HUES64 (cell line): ENCODE measurements at regions not wholly inside any gene's neighbourhood (a gene's known extent, or its start where the extent isn't known, plus 50 kb on each side); places are given as distances from the start of the nearest gene placed in this dataset.
"Not testable (repeated sequence)": the region's sequence is repeated elsewhere in the genome, so short reads cannot be mapped to it uniquely, and the experiment has no call there.

ENCODE experiments used
- H3K27ac ChIP-seq: 2 replicates; pipeline ENCODE4 v1.7.0; 2013; ENCODE audit warnings: low read depth, low read length, inconsistent platforms
- H3K27me3 ChIP-seq: 2 replicates; pipeline ENCODE4 v1.6.1; 2013; ENCODE audit warnings: mild to moderate bottlenecking, low read length; ENCODE audit not compliant: insufficient read depth
- H3K36me3 ChIP-seq: 2 replicates; pipeline ENCODE4 v1.6.1; 2013; ENCODE audit warnings: mild to moderate bottlenecking, low read length; ENCODE audit not compliant: insufficient read depth
- H3K4me1 ChIP-seq: 2 replicates; pipeline ENCODE4 v1.6.1; 2013; ENCODE audit warnings: mild to moderate bottlenecking, low read length, moderate library complexity; ENCODE audit not compliant: insufficient read depth
- H3K4me3 ChIP-seq: 2 replicates; pipeline ENCODE4 v1.5.1; 2013; ENCODE audit warnings: mild to moderate bottlenecking, low read length, moderate library complexity
- H3K9ac ChIP-seq: 2 replicates; pipeline ENCODE4 v1.6.1; 2013; ENCODE audit warnings: mild to moderate bottlenecking, low read depth, low read length
- H3K9me3 ChIP-seq: 2 replicates; pipeline ENCODE4 v1.6.1; 2013; ENCODE audit warnings: low read depth, low read length; ENCODE audit not compliant: insufficient read depth
- WGBS: fragments of 150-250, 120-280 bp; methylation state at CpG from one replicate; pipeline ENCODE4 v1.1.7; 2013; ENCODE audit warnings: missing lambda C conversion rate; 5-methylcytosine and 5-hydroxymethylcytosine counted together

- Histone ChIP-seq H3K36me3 (no peaks in the 10 kb centered on the region), H3K9me3 (no peaks in the 10 kb centered on the region), H3K27me3 (no peaks in the 10 kb centered on the region), H3K4me3 (no peak overlapping the region), H3K4me1 (no peaks in the 10 kb centered on the region), H3K9ac (no peak overlapping the region), H3K27ac (no peak overlapping the region)
- WGBS = 92% methylated on average over 2 of the region's 4 CpGs
Observed at GRCh38 chr2:36165132-36165531, 190.4 kb upstream of the CRIM1 start.

- Histone ChIP-seq H3K27me3 (no peaks in the 10 kb centered on the region), H3K9me3 (no peaks in the 10 kb centered on the region), H3K4me1 (no peaks in the 10 kb centered on the region), H3K27ac (no peak overlapping the region), H3K4me3 (no peak overlapping the region), H3K36me3 (no peaks in the 10 kb centered on the region), H3K9ac (no peak overlapping the region)
- WGBS = 96% methylated on average over 3 of the region's 3 CpGs
Observed at GRCh38 chr2:36163520-36164254, 191.9 kb upstream of the CRIM1 start.

GRCh38 chr2:36157093-36157492, 198.5 kb upstream of the CRIM1 start:
- H3K36me3 ChIP-seq, H3K9me3 ChIP-seq, H3K4me3 ChIP-seq, H3K27me3 ChIP-seq, H3K27ac ChIP-seq, H3K9ac ChIP-seq, H3K4me1 ChIP-seq: not testable (repeated sequence)
- no CpG with 5 or more reads among the region's 1 CpG for WGBS

- Histone ChIP-seq H3K27me3 (no peaks in the 10 kb centered on the region), H3K4me1 (no peaks in the 10 kb centered on the region), H3K27ac (no peak overlapping the region), H3K36me3 (no peaks in the 10 kb centered on the region), H3K4me3 (no peak overlapping the region), H3K9me3 (no peaks in the 10 kb centered on the region), H3K9ac (no peak overlapping the region)
- 91% methylated on average over 4 of the region's 4 CpGs for WGBS
Observed at GRCh38 chr2:36147670-36148390, 207.7 kb upstream of the CRIM1 start.

DNA sequence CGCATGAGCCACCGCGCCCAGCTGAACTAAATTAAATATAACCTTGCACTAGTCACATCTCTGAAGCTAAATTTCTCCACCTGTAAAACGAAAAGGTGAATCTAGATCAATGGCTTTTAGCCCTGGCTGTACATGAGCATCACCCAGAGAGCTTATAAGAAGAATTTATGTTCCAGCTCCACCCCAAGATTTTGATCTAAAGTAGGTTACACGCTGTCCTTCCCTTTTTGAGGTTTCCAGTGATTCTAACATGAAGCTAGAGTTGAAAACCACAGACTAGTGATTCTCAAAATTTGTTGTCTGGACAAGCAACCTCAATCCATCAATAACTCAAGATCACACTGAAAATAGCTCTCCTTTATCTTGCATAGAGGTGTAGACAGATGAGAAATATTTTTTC, 208.8 kb upstream of the CRIM1 start:
- no peaks in the 10 kb centered on the region for H3K9me3 ChIP-seq
- no peaks in the 10 kb centered on the region for H3K4me1 ChIP-seq
- H3K9ac ChIP-seq = no peak overlapping the region
- 96% methylated on average over 5 of the region's 5 CpGs for WGBS
- no peak overlapping the region for H3K4me3 ChIP-seq
- H3K27ac ChIP-seq = no peak overlapping the region
- no peaks in the 10 kb centered on the region for H3K36me3 ChIP-seq
- no peaks in the 10 kb centered on the region for H3K27me3 ChIP-seq

DNA sequence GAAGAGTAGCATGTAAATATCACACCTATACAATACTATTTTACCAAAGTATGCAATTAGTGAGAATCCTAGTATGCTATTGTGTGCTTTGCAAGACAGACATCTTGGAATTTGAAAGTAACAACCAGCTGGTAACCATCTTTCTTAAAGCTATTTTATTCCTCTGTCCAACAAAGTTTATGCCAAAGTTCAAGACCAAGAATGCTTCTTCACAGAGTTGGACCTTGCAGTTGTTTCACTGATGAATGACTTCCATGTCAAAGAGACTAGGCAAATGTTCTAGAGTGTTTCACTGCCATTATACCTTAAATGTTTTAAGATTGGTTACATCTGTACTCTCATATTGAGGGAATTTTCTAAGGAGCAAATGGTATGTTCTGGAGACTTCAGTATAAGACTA, 215.2 kb upstream of the CRIM1 start:
- H3K27me3 ChIP-seq = no peaks in the 10 kb centered on the region
- H3K36me3 ChIP-seq = no peaks in the 10 kb centered on the region
- H3K9ac ChIP-seq = no peak overlapping the region
- H3K4me1 ChIP-seq = no peaks in the 10 kb centered on the region
- no peaks in the 10 kb centered on the region for H3K9me3 ChIP-seq
- H3K4me3 ChIP-seq = no peak overlapping the region
- H3K27ac ChIP-seq = no peak overlapping the region

DNA sequence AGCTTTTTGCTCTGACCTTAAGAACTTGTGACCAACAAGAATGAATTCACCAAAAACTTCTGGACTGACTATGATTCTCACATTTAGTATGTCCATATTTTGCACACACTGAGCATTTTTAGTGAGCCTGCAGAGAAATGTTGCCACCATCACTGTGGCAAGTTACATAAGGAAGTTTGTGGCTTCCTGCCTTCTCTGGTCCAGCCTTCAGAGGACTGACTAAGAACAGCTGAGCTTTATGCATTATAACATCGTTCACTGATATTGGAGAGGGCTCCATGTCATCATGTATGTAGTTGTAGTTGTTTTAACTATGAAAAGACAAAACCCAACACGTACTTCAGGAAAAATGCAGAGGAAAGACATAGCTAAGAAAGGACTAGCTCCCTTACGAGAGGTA, 218.0 kb upstream of the CRIM1 start:
- Histone ChIP-seq H3K27ac (no peak overlapping the region), H3K9ac (no peak overlapping the region), H3K9me3 (no peaks in the 10 kb centered on the region), H3K36me3 (no peaks in the 10 kb centered on the region), H3K4me3 (no peak overlapping the region), H3K27me3 (no peaks in the 10 kb centered on the region), H3K4me1 (no peaks in the 10 kb centered on the region)
- 94% methylated on average over 3 of the region's 3 CpGs for WGBS

- H3K4me3 ChIP-seq = no peak overlapping the region
- no peak overlapping the region for H3K27ac ChIP-seq
- H3K27me3 ChIP-seq = no peaks in the 10 kb centered on the region
- no peaks in the 10 kb centered on the region for H3K4me1 ChIP-seq
- H3K36me3 ChIP-seq = no peaks in the 10 kb centered on the region
- H3K9me3 ChIP-seq = no peaks in the 10 kb centered on the region
- no peak overlapping the region for H3K9ac ChIP-seq
Observed at GRCh38 chr2:36134281-36134680, 221.3 kb upstream of the CRIM1 start.

GRCh38 chr2:36128359-36128758, 227.2 kb upstream of the CRIM1 start:
- Histone ChIP-seq H3K9me3 (no peaks in the 10 kb centered on the region), H3K4me1 (no peaks in the 10 kb centered on the region), H3K27ac (no peak overlapping the region), H3K4me3 (no peak overlapping the region), H3K9ac (no peak overlapping the region), H3K27me3 (no peaks in the 10 kb centered on the region), H3K36me3 (no peaks in the 10 kb centered on the region)
- WGBS = 98% methylated on average over 2 of the region's 2 CpGs

DNA sequence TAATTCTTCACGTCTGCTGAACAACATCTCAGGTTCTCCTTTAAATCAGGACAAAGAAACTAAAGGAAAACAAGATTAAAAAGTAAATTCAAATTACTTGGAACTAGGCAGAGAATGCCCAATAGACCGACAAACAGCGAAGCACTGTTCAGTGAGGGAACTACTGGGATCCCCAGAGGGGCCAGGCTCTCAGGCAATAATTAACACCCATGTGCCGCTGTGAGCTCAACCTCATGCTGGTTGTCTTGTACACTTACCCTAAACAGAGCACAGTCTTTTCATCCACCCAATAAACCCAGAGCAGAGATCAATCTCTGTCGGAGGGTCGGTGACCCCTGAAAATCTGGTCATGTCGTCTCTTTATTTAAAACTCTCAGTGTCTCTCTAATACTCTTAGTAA, 229.9 kb upstream of the CRIM1 start:
- no peaks in the 10 kb centered on the region for H3K9me3 ChIP-seq
- H3K27ac ChIP-seq = no peak overlapping the region
- no peak overlapping the region for H3K4me3 ChIP-seq
- 94% methylated on average over 6 of the region's 7 CpGs for WGBS
- no peaks in the 10 kb centered on the region for H3K4me1 ChIP-seq
- H3K36me3 ChIP-seq = no peaks in the 10 kb centered on the region
- H3K9ac ChIP-seq = no peak overlapping the region
- no peaks in the 10 kb centered on the region for H3K27me3 ChIP-seq

- no peaks in the 10 kb centered on the region for H3K9me3 ChIP-seq
- H3K27ac ChIP-seq = no peak overlapping the region
- no peaks in the 10 kb centered on the region for H3K4me1 ChIP-seq
- WGBS = 96% methylated on average over 2 of the region's 2 CpGs
- H3K36me3 ChIP-seq = no peaks in the 10 kb centered on the region
- H3K4me3 ChIP-seq = no peak overlapping the region
- no peak overlapping the region for H3K9ac ChIP-seq
- no peaks in the 10 kb centered on the region for H3K27me3 ChIP-seq
Observed at GRCh38 chr2:36123995-36124394, 231.6 kb upstream of the CRIM1 start.
